ENCODE measurements at regions not wholly inside any gene's neighbourhood (a gene's known extent, or its start where the extent isn't known, plus 50 kb on each side); places are given as distances from the start of the nearest gene placed in this dataset.

DNA sequence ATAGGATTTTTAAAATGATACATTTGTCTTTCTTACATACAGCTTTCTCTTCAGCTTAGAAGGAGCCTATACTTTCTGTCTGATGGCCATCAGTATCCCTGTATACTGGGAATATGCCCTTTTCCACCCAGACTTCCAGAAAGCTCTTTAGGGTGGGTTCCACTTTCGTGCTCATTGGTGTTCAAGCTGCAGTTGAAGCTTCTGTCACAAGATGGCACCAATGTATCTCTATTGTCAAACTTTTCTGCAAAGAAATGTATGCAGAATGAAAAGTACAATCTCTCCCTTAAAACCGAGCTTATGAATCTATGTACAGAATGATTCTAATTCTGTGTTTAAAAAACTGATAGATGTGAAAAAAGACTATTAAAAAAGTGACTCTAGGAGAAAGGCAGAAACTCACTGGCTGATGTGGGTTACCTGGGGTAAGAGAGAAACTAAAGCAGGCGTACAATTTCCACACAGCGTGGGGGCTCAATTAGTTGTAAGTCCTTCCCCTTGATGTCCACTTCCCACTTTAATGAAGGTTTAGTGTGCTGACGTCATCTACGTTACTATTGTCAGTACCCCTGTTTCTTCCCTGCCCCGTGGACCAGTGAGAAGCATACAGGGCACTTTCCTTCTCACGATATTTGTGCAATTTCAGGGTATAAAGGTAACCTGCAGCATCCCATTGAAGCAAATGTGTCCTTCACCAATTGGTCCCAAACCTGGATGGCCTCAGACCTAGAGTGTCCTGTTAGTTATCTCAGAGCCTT is 57.3 kb upstream of the TCEAL2 start:
- TF ChIP-seq, protein P1, sequence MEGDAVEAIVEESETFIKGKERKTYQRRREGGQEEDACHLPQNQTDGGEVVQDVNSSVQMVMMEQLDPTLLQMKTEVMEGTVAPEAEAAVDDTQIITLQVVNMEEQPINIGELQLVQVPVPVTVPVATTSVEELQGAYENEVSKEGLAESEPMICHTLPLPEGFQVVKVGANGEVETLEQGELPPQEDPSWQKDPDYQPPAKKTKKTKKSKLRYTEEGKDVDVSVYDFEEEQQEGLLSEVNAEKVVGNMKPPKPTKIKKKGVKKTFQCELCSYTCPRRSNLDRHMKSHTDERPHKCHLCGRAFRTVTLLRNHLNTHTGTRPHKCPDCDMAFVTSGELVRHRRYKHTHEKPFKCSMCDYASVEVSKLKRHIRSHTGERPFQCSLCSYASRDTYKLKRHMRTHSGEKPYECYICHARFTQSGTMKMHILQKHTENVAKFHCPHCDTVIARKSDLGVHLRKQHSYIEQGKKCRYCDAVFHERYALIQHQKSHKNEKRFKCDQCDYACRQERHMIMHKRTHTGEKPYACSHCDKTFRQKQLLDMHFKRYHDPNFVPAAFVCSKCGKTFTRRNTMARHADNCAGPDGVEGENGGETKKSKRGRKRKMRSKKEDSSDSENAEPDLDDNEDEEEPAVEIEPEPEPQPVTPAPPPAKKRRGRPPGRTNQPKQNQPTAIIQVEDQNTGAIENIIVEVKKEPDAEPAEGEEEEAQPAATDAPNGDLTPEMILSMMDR (conservative IDR thresholded peaks at IDR 0.05; ENCODE audit: low read depth, low read length), result peak; percentile 48
- peak; percentile 24 for DNase-seq (ENCODE audit: low read depth)
- H3K4me3 ChIP-seq (ENCODE audit: low read depth, low read length), result no peak overlapping the region

DNA sequence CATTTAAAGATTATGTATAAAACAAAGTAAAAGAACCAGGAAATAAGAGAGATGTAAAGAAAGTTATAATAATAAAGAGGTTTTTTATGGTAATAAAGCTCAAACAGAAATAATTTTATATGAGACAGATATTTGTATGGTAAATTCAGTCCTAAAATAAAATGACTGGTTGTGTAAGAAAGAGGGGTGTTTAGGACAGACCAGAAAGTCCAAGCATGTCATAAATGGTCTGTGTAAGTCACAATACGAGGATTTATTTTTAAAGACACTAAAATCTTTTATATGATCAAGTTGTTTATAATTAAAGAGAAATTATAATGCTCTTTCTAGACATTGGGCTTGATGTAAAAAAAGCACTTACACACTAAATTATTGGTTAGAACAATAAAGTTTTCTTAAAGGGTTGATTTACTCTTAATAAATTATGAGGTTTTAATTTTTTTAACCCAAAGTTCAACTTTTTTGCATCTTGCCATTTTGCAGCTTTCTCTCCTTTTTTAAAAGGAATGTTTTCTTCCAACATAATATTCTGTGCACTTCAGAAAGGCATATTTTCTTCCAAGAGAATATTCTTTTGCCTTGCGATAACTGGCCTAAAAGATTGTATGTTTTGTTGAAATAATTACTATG is 61.9 kb upstream of the TCEAL2 start:
- no peak for DNase-seq (ENCODE audit: low read depth)
- TF ChIP-seq, protein P1 (conservative IDR thresholded peaks at IDR 0.05; ENCODE audit: low read depth, low read length), result no peak
- no peak overlapping the region for H3K4me3 ChIP-seq (ENCODE audit: low read depth, low read length)

DNA sequence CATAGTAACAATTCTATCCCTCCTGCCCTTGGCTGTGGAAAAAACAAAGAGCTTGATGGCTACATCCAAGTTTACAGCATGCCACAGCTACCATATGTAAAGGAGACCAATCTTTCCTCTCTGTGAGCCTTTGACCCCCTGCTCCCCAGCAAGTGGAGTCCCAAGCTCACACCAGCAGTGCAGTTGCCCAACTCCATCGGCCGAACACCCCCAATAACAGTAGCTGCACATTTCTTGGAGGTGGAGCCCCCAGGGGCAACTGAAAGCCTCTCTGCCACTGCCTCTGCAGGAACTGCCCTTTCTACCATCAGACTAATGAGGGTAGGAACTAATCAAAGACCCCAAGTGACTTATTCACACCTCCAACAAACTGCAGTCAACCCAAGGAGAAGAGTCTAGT is 81.0 kb upstream of the TCEAL2 start:
- no peak overlapping the region for H3K4me3 ChIP-seq (ENCODE audit: low read depth, low read length)
- TF ChIP-seq, protein P1 (conservative IDR thresholded peaks at IDR 0.05; ENCODE audit: low read depth, low read length), result no peak
- no peak for DNase-seq (ENCODE audit: low read depth)

DNA sequence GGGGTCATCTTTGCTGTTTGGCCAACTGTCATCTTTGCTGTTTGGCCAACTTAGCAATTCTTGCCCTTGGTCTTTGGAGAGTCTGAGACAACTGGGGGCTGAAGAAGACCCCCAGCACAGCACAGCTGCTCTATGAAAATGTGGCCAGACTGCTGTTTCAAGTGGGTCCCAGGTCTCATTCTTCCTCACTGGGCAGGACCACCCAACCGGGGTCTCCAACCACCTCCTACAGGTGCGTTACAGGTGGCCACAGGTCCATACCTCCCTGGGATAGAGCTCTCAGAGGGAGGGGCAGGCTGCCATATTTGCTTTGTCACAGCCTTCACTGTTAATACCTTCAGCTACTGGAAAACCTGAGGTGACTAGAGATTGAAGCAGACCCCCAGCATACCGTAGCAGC is 82.1 kb upstream of the TCEAL2 start:
- DNase-seq (ENCODE audit: low read depth), result no peak
- TF ChIP-seq, protein P1 (conservative IDR thresholded peaks at IDR 0.05; ENCODE audit: low read depth, low read length), result no peak

DNA sequence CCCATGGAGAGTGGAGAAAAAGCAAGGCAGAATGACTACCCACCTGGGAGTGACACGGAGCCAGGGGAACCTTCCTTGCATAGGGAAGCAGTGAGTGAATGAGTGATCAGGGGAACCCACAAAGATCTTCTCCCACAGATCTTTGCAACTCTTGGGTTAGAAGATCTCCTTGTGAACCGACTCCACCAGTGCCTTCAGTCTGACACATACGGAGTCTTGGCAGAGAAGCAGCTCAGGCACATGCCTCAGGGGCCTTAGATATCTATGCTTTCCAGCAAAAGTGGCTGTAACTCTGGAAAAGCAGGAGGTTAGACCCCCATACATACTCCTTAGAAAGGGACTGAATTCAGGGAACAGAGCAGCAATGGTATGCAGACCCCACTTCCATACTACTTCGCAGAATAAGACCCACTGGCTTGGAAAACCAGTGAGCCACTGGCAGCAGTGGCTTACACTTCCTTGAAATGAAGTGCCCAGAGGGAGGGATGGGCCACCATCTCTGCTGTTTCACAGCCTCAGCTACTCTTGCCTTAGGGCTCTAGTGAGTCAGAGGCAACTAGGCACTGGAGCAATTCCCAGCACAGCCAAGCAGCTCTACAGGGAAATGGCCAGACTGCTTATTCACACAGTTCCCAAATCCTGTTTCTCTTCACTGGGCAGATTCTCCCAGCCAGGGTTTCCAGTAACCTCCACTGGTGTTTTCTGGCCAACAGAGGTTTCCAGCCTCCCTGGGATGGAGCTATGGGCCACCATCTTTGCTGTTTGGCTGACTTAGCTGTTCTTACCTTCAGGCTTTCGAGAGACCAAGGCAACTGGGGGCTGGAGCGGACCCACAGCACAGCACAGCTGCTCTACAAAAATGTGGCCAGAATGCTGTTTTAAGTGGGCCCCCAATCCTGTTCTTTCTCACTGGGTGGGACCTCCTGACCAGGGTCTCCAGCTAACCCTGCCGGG is 82.8 kb upstream of the TCEAL2 start:
- no peak for DNase-seq (ENCODE audit: low read depth)
- TF ChIP-seq, protein P1 (conservative IDR thresholded peaks at IDR 0.05; ENCODE audit: low read depth, low read length), result no peak
- no peak overlapping the region for H3K4me3 ChIP-seq (ENCODE audit: low read depth, low read length)

More for the DNA sequence above, 82.1 kb upstream of the TCEAL2 start:
- H3K4me3 ChIP-seq (ENCODE audit: low read depth, low read length), result no peak overlapping the region

DNA sequence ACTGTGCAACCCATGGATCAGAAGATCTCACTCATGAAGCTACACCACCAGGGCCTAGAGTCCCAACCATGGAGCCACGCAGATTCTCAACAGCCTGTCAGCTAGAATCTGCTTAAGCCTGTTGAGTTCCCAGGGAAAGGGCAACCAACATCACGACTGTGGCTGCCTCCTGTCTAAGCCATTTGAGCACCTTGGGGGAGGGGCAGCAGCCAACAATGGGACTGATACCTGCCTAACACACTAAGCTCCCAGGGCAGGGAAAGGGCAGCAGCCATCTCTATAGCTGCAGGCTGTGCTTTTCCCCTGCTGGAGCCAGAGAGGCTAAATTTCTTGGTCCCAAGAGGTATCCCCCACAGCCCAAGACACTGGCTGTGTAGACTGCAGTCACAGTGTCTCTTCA is 96.5 kb upstream of the TCEAL2 start:
- no peak overlapping the region for H3K4me3 ChIP-seq (ENCODE audit: low read depth, low read length)
- DNase-seq (ENCODE audit: low read depth), result no peak
- TF ChIP-seq, protein P1 (conservative IDR thresholded peaks at IDR 0.05; ENCODE audit: low read depth, low read length), result no peak
